CD4-positive, alpha-beta T cell treated with Interleukin-6 at 100 ng/mL for 8 hours (primary cell): ENCODE measurements at regions not wholly inside any gene's neighbourhood (a gene's known extent, or its start where the extent isn't known, plus 50 kb on each side); places are given as distances from the start of the nearest gene placed in this dataset.

Experiments used
- DNase-seq: peaks from one replicate; pipeline ENCODE4 v3.0.0-alpha.2; 2020; ENCODE audit warnings: mixed read lengths, low spot score

- DNase-seq, result no peak
Observed at GRCh38 chr4:16365036-16365569, 138.8 kb upstream of the TAPT1 start.

- no peak for DNase-seq
Observed at GRCh38 chr4:16360694-16361262, 134.5 kb upstream of the TAPT1 start.

- no peak for DNase-seq
Observed at GRCh38 chr4:16353165-16353564, 126.9 kb upstream of the TAPT1 start.

GRCh38 chr4:16351161-16351560 lies 124.9 kb upstream of the TAPT1 start:
- DNase-seq, result no peak

- no peak for DNase-seq
Observed at GRCh38 chr4:16344853-16345252, 118.6 kb upstream of the TAPT1 start.

GRCh38 chr4:16337936-16338335 lies 111.7 kb upstream of the TAPT1 start:
- DNase-seq, result no peak

GRCh38 chr4:16334601-16335000 lies 108.3 kb upstream of the TAPT1 start:
- no peak for DNase-seq

GRCh38 chr4:16329797-16330134 lies 103.5 kb upstream of the TAPT1 start:
- no peak for DNase-seq

GRCh38 chr4:16329125-16329796 lies 103.0 kb upstream of the TAPT1 start:
- no peak for DNase-seq

- DNase-seq, result no peak
Observed at GRCh38 chr4:16322183-16322582, 95.9 kb upstream of the TAPT1 start.

GRCh38 chr4:16315456-16315855 lies 89.2 kb upstream of the TAPT1 start:
- no peak for DNase-seq

GRCh38 chr4:16310606-16311005 lies 84.3 kb upstream of the TAPT1 start:
- DNase-seq, result no peak

GRCh38 chr4:16302648-16303047 lies 76.4 kb upstream of the TAPT1 start:
- DNase-seq, result no peak

GRCh38 chr4:16297003-16297402 lies 70.7 kb upstream of the TAPT1 start:
- DNase-seq, result no peak

- no peak for DNase-seq
Observed at GRCh38 chr4:16294455-16294854, 68.2 kb upstream of the TAPT1 start.

GRCh38 chr4:16293210-16293838 lies 67.1 kb upstream of the TAPT1 start:
- DNase-seq, result no peak

GRCh38 chr4:16292585-16292984 lies 66.3 kb upstream of the TAPT1 start:
- no peak for DNase-seq

- DNase-seq, result no peak
Observed at GRCh38 chr4:16290681-16291420, 64.6 kb upstream of the TAPT1 start.

- DNase-seq, result no peak
Observed at GRCh38 chr4:16289897-16290554, 63.8 kb upstream of the TAPT1 start.

GRCh38 chr4:16284050-16284449 lies 57.8 kb upstream of the TAPT1 start:
- no peak for DNase-seq

GRCh38 chr4:16278178-16278577 lies 51.9 kb upstream of the TAPT1 start:
- no peak for DNase-seq
